ENCODE measurements at regions not wholly inside any gene's neighbourhood (a gene's known extent, or its start where the extent isn't known, plus 50 kb on each side); places are given as distances from the start of the nearest gene placed in this dataset.

- no peak for TF ChIP-seq JUN (IDR thresholded peaks at IDR 0.05; ENCODE audit: borderline replicate concordance, insufficient read depth, insufficient read length, low read depth)
- no peak for TF ChIP-seq CTCF (IDR thresholded peaks at IDR 0.05; ENCODE audit: extremely low read depth in 1 of 2, insufficient read depth in 1 of 2, low read depth in 1 of 2, low read length in 2 of 2)
- TF ChIP-seq POLR2AphosphoS5 (IDR thresholded peaks at IDR 0.05; ENCODE audit: insufficient read depth, low read depth, low read length): no peak
- no peak for TF ChIP-seq MYC (IDR thresholded peaks at IDR 0.05; ENCODE audit: low read depth, low read length)
- no peak for TF ChIP-seq EZH2 (IDR thresholded peaks at IDR 0.05; ENCODE audit: borderline replicate concordance, low read depth, low read length, severe bottlenecking)
These were observed 510.6 kb upstream of the MPDZ start for GRCh38 chr9:13790055-13790454.

Measured in endothelial cell of umbilical vein (primary cell).